ENCODE measurements at regions not wholly inside any gene's neighbourhood (a gene's known extent, or its start where the extent isn't known, plus 50 kb on each side); places are given as distances from the start of the nearest gene placed in this dataset.

DNA sequence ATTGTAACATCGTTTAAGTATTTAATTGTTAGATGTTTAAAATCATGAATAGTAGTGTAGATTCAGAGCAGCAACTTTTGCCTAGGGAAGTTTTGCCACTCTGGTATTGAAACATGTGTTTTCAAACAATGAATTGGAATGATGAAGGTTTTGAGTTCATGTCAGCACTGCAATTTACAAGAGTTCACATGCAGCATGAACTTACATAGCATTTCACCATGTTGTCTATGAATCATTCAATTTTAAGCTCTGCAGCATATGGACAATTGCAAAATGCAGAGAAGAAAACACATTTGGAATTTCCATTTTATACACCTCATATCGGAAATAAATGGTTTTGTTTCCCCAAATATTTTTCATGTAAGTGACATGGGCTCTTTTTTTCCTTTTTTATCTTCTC is 170.7 kb upstream of the CDKN3 start:
- TF ChIP-seq, protein P1, sequence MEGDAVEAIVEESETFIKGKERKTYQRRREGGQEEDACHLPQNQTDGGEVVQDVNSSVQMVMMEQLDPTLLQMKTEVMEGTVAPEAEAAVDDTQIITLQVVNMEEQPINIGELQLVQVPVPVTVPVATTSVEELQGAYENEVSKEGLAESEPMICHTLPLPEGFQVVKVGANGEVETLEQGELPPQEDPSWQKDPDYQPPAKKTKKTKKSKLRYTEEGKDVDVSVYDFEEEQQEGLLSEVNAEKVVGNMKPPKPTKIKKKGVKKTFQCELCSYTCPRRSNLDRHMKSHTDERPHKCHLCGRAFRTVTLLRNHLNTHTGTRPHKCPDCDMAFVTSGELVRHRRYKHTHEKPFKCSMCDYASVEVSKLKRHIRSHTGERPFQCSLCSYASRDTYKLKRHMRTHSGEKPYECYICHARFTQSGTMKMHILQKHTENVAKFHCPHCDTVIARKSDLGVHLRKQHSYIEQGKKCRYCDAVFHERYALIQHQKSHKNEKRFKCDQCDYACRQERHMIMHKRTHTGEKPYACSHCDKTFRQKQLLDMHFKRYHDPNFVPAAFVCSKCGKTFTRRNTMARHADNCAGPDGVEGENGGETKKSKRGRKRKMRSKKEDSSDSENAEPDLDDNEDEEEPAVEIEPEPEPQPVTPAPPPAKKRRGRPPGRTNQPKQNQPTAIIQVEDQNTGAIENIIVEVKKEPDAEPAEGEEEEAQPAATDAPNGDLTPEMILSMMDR (IDR thresholded peaks at IDR 0.05; ENCODE audit: low read depth, low read length, poor library complexity, severe bottlenecking): no peak
- TF ChIP-seq EZH2phosphoT487 (IDR thresholded peaks at IDR 0.05; ENCODE audit: borderline replicate concordance, low read length): no peak
